ENCODE measurements at regions not wholly inside any gene's neighbourhood (a gene's known extent, or its start where the extent isn't known, plus 50 kb on each side); places are given as distances from the start of the nearest gene placed in this dataset.
"Not testable (repeated sequence)": the region's sequence is repeated elsewhere in the genome, so short reads cannot be mapped to it uniquely, and the experiment has no call there.

DNA sequence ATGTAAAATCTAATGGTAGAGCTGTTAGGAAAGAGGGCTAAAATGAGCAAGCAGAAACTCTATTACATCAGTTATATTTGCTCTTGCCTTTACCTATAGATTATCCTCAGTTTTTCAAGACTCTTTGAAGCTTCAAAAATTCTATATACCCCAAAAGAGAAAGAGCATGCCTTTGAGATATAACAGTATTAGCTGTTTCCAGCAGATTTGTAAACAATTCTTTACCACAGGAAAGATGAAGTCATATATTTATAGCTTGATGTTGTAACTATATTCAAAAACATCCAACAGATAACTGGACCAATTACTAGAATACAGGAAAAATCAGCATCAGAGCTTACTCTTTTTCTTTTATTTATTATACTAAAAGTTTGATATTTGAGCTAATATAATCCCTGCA lies 416.2 kb upstream of the TPK1 start:
- no peak for DNase-seq

DNA sequence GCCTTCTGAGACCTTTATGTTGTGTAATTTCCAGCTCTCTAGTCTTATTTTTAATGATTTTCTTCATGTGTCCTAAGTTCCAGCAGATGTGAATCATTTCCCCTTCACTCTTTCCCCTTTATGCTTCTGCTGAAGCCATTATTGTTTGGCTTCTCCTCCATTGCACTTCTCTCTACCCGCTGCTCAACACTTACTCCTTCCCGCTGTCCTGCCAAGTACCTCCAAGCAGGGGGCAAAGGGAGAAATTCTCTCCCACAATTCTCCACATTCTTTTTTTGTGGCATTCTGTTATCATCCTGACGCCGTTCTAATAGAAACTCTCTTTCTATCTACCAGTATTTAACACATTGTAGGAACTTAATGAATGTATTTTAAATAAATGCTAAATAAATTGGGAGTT lies 388.9 kb upstream of the TPK1 start:
- DNase-seq, result no peak

DNA sequence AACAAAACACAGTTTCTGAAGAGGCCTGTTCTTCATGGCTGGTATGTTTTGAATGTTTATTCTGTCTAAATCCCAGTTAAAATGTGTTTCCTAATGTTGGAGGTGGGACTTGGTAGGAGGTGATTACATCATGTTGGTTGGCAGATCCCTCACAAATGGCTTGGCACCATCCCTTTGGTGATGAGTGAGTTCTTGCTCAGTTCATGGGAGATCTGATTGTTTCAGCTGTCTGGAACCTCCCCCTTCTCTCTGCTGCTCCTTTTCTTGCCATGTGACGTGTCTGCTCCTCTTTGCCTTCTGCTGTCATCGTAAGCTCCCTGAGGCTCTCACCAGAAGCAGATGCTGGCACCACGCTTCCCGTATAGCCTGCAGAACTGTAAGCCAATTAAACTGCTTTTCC lies 383.6 kb upstream of the TPK1 start:
- no peak for DNase-seq

DNA sequence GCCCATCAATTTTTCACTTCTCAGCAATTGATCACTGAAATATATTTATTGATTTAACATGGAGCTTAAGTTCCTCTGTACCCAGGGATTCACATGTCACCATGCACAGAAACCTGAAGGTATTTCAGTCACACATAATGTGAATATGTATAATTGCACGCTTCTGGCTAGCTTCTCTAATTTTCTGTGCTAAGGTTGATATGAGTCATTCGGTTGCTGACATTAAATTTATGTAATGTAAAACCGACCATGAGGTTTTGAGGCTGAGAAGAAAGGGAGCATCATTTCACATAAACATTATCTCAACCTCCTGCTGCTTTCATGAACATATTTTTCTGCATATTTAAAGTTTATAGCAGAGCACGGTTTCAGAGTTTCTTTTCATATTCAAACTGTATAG lies 381.0 kb upstream of the TPK1 start:
- no peak for DNase-seq

DNA sequence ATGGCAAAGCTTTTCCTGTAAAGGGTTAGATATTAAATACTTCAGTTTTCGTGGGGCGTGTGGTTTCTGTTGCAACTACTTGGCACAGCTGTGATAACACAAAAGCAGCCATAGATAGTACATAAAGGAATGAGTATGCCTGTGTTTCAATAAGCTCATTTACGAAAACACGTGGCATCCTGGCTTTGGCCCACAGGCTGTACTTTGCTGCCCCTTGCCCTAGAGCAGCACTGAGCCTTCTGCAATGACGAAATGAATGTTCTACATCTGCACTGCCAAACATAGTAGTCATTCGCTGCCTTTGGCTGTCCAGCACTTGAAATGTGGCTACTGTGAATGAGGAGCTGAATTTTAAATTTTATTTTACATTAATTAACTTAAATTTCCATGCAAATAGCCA lies 376.2 kb upstream of the TPK1 start:
- DNase-seq, result no peak

DNA sequence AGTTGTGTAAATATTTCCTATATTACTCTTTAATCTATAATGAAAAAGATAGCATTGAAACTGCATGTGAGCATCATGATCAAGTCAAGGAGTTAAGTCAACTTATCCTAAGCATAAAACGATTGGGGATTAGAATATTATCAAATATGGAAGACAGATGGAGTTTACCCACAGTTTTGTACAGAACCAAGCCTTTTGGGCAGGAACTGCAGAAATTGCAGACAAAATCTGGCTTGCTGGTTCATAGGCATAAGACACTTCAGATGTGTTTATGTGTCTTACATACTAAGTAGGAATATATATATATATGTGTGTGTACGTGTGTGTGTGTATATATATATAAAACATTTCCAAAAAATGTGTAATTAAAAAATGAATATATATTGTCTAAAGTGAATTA lies 375.4 kb upstream of the TPK1 start:
- no peak for DNase-seq

DNA sequence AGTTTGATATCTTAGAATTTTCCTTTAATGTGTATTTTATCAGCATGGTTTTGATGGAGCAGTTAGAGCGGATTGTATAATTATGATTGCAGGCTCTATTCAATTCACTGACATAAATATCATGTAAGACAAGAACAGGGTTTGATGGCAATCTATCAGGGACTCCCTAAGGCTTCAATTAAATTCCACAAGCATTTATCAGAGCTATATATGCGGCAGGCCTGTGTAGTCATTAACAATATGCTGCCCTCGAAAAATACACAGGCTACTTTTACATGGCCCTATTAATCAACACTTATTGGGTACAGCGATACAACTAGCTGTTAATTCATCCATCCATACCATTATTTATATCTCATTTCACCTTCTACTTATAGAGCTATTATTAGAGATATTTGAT lies 358.1 kb upstream of the TPK1 start:
- DNase-seq, result no peak

DNA sequence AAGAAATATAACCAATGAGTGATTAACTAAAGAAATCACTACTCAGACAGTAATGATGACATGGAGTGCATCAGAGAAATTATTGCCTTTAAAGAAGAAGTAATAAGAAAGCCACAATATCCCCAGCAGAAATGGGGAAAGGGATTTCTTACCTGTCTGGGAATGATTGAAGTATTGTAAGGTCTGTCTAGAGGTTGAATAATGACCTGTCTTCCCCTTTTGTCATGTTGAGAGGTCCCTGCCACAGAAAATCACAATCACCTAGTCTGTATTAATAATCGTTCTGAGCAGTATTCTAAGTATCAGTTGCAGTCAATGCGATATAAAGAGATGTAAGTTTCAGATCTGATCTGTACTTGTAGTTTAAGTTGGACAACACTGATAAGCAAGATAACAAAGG lies 349.1 kb upstream of the TPK1 start:
- DNase-seq, result no peak

DNA sequence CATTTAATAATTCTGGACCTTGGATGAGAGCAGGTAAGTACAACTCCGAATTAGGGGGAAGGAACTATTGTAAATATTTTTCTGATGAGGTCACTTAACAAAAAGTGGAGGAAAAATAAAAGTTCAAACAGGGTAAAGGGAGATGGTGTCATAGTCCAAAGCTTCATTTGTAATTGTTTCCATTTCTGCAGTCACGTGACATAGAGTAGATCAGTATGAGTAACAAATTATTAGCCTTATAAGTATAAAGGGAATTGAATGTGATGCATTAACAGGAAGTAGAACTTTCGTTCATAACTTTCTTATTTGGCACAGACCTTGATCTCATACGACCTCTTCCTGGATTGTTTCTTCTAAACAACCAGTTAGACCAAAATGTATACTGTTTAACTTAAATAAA lies 347.2 kb upstream of the TPK1 start:
- DNase-seq, result no peak

DNA sequence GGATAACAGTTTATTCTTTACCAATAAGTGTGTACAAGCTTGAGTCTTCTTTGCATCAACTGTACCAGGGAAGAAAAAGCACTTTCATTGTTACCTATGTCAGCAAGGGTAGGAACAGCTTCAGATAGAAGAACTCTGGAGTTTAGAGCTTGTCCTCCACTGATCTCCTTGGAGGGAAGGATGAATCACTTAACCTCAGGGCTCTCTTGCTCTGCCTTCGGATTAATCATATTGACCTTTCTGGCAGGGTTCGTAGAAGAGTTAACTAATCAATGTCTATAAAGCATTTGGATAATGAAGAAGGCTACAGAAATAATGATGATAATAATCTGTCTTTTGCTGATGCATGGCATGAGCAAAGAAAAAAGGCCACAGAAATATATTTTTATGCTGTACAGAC lies 339.5 kb upstream of the TPK1 start:
- DNase-seq, result no peak

DNA sequence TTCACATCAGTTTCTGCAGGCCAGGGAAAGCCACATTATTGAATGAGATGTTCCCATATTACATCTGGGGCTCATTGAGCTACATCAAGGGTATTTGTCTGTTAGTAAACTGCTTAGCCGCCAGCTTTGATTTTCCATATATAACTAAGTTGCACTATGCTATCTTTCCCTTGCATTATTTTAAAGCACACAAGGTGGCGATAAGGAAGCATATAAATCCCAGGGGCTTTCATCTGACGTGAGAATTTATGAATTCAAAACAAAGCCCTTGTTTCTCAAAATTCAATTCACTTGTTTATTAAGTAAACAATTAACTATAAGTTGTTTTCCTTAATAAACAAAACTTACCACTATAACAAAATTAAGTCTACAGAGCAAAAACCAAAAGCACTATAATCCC lies 334.1 kb upstream of the TPK1 start:
- DNase-seq, result no peak

DNA sequence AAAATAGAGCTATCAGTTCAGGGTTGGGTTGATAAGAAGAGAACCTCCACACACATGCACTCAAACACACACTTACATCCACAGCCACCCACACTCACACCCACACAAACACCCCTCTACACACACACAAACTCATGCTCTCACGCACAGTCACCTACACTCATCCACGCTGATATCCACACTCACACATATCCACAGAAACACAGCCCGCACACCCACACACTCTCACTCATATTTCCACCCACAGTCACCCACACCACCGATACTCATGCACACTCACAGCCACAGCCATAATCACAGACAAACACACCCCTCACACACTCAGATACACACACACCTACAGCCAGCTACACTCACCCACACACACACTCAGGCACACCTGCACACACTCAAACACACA lies 333.0 kb upstream of the TPK1 start:
- DNase-seq, result no peak

DNA sequence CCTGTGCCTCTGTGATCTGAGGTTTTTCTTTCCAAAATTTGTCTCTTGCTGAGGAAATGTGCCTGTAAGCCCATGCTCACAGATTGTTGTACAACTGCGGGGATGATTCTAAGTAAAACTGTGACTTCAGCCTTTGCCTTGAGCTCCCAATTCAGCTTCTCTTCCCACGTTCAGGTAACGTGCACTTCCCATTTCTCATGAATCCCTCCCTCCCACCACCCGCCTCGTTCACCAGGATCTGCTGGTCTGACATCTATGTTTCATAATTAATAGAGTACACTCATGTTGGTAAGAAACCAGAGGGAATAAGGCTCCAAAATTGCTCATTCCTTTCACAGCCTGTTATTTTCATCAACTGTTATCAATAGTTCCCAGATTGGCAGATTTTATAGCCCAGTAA lies 332.6 kb upstream of the TPK1 start:
- no peak for DNase-seq

DNA sequence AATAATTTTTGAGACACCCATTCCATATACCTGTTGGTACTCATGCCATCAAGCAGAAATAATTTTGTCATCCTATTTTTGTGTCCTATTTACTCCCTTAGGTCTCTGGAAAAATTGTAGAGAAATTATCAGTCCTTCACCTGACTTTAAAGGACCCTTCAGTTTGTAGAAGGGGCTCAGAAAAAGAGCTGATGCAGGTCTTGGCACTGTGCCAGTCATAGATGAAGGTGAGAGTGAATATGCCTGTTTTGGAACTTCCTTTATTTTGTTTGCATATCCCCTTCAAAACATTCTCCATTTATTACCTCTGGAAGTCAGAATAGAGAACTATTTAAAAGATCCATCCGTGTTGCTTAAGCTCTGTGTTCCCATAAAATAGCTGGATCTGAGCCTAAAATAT lies 321.0 kb upstream of the TPK1 start:
- DNase-seq, result no peak

DNA sequence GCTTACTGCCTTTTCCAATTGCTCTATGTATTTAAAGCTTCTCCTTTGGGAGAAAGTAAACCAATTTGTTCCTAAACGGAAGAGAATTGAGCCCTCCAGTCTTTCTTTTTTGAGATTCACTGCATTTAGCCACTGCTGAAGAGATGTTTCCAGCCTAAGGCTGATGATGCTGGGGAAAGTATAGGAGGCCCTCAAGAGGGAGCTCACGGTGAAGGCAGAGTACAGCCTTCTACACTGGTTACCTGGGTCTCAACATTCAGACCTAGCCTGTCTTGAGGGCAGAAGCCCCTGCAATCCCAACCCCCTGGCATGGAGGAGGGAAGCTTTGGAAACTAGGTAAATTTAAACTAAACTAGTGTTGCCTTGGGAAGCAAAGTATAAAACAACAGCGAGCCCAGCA lies 316.7 kb upstream of the TPK1 start:
- no peak for DNase-seq

DNA sequence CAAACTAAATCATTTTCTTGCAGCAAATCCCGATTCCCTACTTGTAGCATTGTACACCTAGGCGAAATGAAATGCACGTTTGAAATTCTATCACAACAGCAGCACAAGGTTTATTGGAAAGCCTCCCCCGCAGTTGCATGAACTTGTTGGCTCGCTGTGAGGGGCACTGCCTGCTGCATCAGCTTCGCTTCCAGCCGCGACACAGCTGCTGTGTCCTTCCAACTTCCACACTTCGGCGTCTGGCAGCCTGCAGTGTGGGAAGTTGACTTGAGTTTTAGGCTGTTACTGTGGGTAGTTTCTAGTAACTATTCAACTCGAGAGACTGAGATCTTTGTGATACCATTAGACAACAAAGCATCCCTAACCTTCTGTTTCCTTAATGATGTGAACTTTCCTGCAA lies 315.8 kb upstream of the TPK1 start:
- DNase-seq, result no peak

DNA sequence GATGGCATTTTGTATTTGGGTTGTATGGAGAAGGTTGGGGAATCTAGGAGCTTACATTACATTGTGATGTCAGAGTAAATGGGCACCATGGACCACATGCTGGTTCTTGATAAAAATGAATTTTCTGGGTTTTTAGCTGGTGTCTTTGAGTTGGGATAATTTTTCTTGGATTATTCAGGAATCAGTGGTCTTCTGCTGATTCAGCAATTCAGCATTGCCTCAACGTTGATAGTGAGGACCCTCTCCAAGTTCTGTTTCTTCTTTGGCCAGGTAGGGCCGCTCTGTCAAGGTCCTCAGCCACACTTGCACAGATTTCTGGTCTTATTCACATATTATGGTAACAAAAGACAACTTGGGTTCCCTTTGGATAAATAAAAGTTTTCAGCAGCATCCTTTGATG lies 312.0 kb upstream of the TPK1 start:
- DNase-seq, result no peak

DNA sequence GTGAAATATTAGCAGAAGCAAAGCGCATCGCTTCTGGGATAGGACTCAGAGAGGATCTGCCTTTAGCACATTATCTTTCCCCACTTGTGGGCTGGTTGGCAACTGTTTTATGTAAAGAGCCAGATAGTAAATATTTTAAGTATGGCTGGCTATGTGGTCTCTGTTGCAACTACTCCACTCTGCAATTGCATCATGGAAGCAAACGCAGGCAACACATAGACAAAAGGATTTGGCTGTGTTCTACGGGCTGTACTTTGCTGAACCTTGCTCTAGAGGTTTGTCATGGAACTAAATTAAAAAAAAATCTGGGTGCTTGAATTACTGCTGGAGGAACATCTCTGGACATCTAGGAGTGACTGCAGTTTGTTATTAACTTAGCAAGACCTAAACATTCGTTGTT lies 307.8 kb upstream of the TPK1 start:
- no peak for DNase-seq

DNA sequence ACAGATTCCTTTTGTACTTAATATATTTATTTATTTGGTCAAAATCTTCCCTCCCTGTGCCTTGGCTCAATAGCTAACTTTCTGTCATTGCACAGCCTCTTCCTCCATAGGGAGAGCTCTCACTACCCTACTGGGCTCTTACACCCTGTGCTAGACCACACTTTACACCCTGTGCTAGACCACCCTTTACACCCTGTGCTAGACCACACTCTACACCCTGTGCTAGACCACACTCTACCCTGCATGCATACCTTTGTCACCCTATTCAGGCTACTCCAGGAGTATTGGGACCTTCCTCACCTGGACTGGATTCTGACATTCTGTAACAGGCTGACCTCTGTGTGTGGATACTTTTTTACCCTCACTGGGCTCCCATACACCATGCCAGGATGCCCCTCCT lies 298.5 kb upstream of the TPK1 start:
- DNase-seq, result no peak

DNA sequence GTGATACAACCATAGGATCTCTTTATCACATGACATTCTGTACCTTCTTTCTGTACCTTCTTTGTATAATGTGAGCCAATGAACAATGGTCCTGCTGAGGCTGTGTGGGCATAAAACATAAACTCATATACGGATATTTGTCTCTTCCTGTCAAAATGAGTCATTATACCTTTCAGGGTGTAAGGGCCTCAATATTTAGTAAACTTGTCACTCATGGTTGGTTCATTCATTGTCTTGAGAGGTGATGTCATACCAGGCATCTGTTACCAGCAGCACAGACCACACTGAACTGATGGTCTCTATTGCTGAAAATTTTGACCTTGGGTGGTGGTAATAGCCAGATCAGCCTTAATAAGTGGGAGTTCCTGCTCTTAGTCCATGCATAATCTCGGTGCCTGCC lies 287.6 kb upstream of the TPK1 start:
- DNase-seq, result no peak

DNA sequence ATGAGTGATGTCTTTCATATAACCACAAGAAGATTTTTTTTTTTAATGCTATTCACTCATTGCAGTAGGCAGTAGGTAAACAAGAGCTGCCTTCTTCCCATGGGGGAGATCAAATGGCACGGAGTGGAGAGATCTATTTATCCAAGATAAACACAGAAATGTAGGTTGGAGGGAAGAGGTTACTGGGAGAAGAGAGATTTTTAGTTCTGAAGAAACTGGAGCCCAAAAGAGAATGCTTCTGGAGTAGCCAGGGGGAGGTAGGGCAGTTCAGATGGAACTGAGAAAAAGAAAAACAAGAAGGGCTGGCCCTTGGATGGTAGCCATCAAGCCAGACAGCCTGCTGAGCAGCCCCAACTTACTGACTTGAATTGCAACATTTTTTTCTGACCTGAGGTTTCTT lies 270.1 kb upstream of the TPK1 start:
- no peak for DNase-seq

DNA sequence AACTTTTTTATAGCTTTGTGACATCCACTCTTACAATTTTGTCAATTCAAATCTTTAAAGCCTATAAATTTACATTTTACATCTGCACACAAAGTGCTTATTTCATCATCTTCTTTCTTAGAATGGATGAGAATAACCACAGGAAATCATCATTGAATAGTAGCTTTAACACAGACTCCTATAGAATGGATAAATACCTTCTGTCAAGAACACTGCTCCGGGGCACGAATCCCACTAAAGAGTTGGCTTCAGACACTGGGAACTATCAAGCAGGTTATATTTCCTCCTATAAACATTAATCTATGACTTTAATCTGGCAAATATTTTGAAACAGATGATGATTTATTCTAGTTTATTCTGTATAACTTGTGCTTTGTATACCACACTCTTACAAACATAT lies 269.7 kb upstream of the TPK1 start:
- DNase-seq, result no peak

DNA sequence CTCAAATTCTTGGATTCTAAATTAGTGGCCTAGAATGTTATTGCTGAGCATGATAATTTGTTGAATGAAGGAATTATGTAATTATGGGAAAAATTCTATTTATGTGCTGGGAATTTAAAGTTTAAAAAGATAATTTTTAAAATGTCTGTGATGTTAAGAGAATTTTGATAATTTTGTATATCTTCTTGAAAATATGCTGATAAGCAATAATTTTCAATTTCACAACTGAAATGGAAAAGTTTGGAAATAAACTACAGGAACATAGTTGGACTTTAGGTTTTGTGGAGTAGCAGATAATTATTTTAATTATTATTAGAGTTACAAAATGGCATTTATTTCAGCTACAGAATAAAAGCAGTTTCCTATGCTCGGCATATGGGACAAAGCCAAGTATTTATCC lies 268.5 kb upstream of the TPK1 start:
- no peak for DNase-seq

DNA sequence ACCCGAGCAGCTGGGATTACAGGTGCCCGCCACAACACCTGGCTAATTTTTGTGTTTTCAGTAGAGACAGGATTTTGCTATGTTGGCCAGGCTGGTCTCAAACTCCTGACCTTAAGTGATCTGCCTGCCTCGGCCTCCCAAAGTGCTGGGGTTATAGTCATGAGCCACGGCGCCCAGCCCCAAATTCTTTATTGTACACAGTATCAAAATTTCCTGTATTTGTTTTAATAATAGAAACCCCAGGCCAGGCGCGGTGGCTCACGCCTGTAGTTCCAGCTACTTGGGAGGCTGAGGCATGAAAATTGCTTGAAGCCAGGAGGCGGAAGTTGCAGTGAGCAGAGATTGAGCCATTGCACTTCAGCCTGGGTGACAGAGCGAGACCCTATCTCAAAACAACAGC lies 266.3 kb upstream of the TPK1 start:
- not testable (repeated sequence) for DNase-seq

DNA sequence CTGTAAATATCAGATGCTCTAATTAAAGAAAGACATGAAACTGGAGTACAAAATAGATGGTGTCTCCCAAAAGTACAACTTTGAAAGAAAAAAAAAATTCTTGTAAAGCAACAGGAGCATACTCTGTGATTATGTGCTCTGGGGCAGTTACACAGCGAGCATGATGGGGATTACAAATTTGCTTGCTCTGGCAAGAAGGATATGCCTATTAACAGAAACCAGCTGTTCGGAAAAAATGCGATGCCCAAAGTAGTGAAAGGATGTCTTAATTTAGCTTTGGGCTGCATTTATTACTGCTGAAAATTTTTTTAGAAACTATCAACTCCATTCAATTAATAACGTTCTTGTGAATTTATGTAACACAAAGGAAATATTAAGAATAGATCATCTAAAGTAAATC lies 256.9 kb upstream of the TPK1 start:
- DNase-seq, result no peak

DNA sequence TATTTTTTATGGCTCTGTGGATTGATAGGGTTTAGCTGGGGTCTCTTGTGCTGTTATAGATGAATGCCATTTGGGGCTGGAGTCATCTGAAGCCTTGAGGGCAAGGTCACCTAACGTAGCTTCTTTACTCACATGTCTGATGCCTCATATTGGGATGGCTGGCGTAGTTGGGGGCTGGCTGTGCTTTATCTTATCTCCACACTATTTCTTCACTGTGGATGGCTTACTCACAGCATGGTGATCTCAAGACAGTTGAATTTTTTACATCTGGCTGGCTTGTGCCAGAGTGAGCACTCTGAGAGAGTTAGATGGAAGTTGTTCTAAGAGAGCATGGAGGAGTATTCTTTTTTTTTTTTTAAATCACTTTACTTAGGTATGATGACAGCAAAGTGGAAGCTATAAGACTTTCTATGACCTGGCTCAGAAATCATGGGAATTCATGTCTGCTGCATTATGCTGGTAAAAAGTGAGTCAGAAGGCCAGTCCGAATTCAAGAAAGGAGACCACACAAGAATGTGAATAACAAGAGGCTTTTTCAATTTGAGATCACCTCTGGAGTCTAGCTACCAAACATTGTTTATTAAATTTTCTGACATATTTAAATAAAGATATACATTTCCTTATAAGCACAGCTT lies 252.4 kb upstream of the TPK1 start:
- DNase-seq, result no peak

Data from central memory CD4-positive, alpha-beta T cell (primary cell).